Kidney (tissue), 13 donors: ENCODE measurements at regions not wholly inside any gene's neighbourhood (a gene's known extent, or its start where the extent isn't known, plus 50 kb on each side); places are given as distances from the start of the nearest gene placed in this dataset.

ENCODE experiments used
- DNase-seq, 5 donors: peaks; one replicate each; pipeline ENCODE4 v3.0.0-alpha.2; 2013 to 2020
- FAIRE-seq: peaks from 2 replicates; lab custom pipeline; 2012; peaks lifted over from hg19 to GRCh38; lab: Jason Lieb, UNC
- H3K27ac ChIP-seq, 2 donors: one replicate each; pipeline ENCODE4 v1.7.0; 2013; ENCODE audit warnings: low read depth in 2 of 2, low read length in 2 of 2, inconsistent platforms in 1 of 2
- H3K27me3 ChIP-seq: one replicate; pipeline ENCODE4 v1.7.1; 2013; ENCODE audit warnings: low read length, inconsistent platforms; ENCODE audit not compliant: control insufficient read depth, insufficient read depth
- H3K36me3 ChIP-seq, 3 donors: one replicate each; pipeline versions ENCODE4 v1.7.0 to v1.7.1; 2013; ENCODE audit warnings: low read length in 3 of 3, control low read depth in 1 of 3, inconsistent platforms in 1 of 3; ENCODE audit not compliant: insufficient read depth in 3 of 3, control insufficient read depth in 2 of 3
- H3K4me1 ChIP-seq, 3 donors: one replicate each; pipeline versions ENCODE4 v1.7.0 to v1.7.1; 2013; ENCODE audit warnings: low read length in 3 of 3, inconsistent platforms in 1 of 3, low read depth in 1 of 3; ENCODE audit not compliant: control insufficient read depth in 2 of 3, insufficient read depth in 2 of 3
- H3K4me3 ChIP-seq, 3 donors: one replicate each; pipeline versions ENCODE4 v1.7.0 to v1.8.1; 2013; ENCODE audit warnings: low read length in 3 of 3, control low read depth in 1 of 3, inconsistent platforms in 1 of 3
- H3K9ac ChIP-seq, 3 donors: one replicate each; pipeline versions ENCODE4 v1.7.0 to v1.7.1; 2013; ENCODE audit warnings: low read length in 3 of 3, control low read depth in 1 of 3, inconsistent platforms in 1 of 3
- H3K9me3 ChIP-seq, 3 donors: one replicate each; pipeline versions ENCODE4 v1.7.0 to v1.7.1; 2013; ENCODE audit warnings: low read length in 3 of 3, control low read depth in 1 of 3, inconsistent platforms in 1 of 3; ENCODE audit not compliant: control insufficient read depth in 2 of 3, insufficient read depth in 1 of 3
- CTCF ChIP-seq: IDR thresholded peaks from 3 replicates; pipeline ENCODE4 v1.5.1; 2012; ENCODE audit warnings: mild to moderate bottlenecking, moderate library complexity, borderline replicate concordance; ENCODE audit not compliant: insufficient read depth; ENCODE audit errors: extremely low read depth
- intact Hi-C: fragments of 100-400 bp; cut with DNase I; formaldehyde crosslinking; loops from one replicate; pipeline ENCODE4 v1.11.1; 2022
- donor health status: control.
- donor health status: control.
- donor health status: control.
- donor health status: control.
- donor health status: control.
- donor health status: DM: yes; HTN: yes; CAD: no.
- donor health status: Normal renal cell carcinoma (clear cell type).

DNA sequence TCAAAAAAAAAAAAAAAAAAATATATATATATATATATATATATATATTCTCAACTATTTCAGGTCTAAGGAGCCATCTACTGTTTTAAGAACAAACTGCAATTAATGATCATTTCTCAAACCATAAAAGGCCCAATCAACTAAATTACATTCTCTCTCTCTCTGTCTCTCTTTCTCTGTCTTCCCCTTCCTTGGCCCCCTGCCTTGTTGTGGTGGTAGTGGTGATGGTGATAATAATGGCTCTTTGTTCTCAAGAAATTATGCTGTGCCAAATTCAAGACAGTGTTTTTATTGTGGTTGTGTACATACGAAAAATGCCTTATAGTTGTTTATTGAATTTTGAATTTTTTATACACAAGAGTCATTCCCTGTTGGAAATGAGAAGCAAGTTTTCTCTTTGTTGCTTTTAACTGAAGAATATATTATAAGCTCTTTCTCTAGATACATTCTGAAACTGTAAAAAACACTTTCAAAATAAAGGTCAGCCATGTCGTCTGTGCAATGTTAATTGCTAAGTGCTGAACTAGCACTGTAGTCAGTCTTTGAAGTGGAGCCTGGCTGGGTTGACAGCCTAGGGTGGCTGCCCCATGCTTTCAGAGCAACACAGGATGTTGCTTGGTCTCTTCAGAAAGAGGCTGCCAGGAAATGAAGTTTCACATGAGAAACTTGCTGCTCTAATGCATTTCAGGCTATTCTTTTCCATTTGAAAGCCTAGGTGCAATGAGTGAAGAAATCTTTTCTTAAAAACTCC lies 96.0 kb downstream of the HINT1 start:
- no peak overlapping the region for H3K9ac ChIP-seq
- peak in 2 of 5 donors; percentile 28 to 40 for DNase-seq

DNA sequence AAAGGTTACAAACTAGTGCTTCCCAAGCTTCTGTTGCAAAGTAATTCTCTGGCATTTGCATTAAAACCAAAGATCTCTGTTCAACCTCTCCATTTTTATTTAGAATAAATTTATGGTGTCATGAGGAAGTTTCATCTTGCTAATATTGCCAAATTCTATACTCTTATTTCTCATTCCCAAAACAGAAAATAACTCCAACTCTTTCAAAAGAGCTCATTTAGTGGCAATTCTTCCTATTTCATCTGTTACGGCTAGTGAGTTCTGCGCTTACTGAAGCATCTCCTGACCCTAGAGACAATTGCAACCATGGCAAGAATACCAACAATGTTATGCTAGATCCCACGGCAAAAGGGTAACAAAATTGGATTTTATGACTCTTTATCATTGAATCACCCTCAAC lies 97.0 kb downstream of the HINT1 start:
- Histone ChIP-seq H3K4me1 (no peaks in the 10 kb centered on the region), H3K9ac (no peak overlapping the region), H3K4me3 (no peak overlapping the region), H3K9me3 (peaks cover 0 to 5% (median 2%) of the 10 kb centered on the region in 3 donors), H3K36me3 (no peaks in the 10 kb centered on the region), H3K27ac (no peak overlapping the region), H3K27me3 (no peaks in the 10 kb centered on the region)
- no peak for FAIRE-seq
- no peak for TF ChIP-seq CTCF
- no peak for DNase-seq
- intact Hi-C loops = no loop called here

More for the DNA sequence above, 96.0 kb downstream of the HINT1 start:
- Histone ChIP-seq H3K36me3 (no peaks in the 10 kb centered on the region), H3K4me1 (no peaks in the 10 kb centered on the region), H3K27me3 (no peaks in the 10 kb centered on the region), H3K4me3 (no peak overlapping the region), H3K9me3 (peaks cover 0 to 5% (median 2%) of the 10 kb centered on the region in 3 donors), H3K27ac (no peak overlapping the region)
- FAIRE-seq = no peak
- TF ChIP-seq CTCF = no peak
- intact Hi-C loops = no loop called here

GRCh38 chr5:131067636-131068035 lies 97.4 kb downstream of the HINT1 start:
- peaks cover 0 to 5% (median 2%) of the 10 kb centered on the region in 3 donors for H3K9me3 ChIP-seq
- intact Hi-C loops = no loop called here
- no peak for TF ChIP-seq CTCF
- no peak overlapping the region for H3K27ac ChIP-seq
- no peak overlapping the region for H3K9ac ChIP-seq
- DNase-seq = no peak
- no peaks in the 10 kb centered on the region for H3K27me3 ChIP-seq
- no peak overlapping the region for H3K4me3 ChIP-seq
- no peaks in the 10 kb centered on the region for H3K4me1 ChIP-seq
- no peaks in the 10 kb centered on the region for H3K36me3 ChIP-seq
- no peak for FAIRE-seq
